ENCODE measurements at regions not wholly inside any gene's neighbourhood (a gene's known extent, or its start where the extent isn't known, plus 50 kb on each side); places are given as distances from the start of the nearest gene placed in this dataset.

- POLR2A ChIA-PET: interaction anchor here (0.5 kb wide), 1 partner anchor 44 kb away, joined by 3 read pairs; no protein-coding TSS in a partner anchor
- BruUV-seq (replicated peaks): no TSS peak
- H4K20me1 ChIP-seq (ENCODE audit: insufficient read depth, low read length): no peaks in the 10 kb centered on the region
Measured at GRCh38 chr10:14435976-14436632, 105.4 kb upstream of the FRMD4A start.

GRCh38 chr10:14433147-14433546, 102.4 kb upstream of the FRMD4A start:
- Histone ChIP-seq H3K4me2 (ENCODE audit: low read length) (no peak overlapping the region), H3K4me1 (ENCODE audit: insufficient read depth, low read length, poor library complexity, severe bottlenecking) (no peaks in the 10 kb centered on the region), H3K79me2 (ENCODE audit: insufficient read depth, low read depth, low read length) (no peaks in the 10 kb centered on the region), H3K4me3 (ENCODE audit: low read depth, low read length, poor library complexity, severe bottlenecking) (no peak overlapping the region), H3K9me2 (ENCODE audit: insufficient read depth, low read length) (no peaks in the 10 kb centered on the region), H2AFZ (ENCODE audit: low read length) (no peak overlapping the region), H3K9me3 (ENCODE audit: low read length) (no peaks in the 10 kb centered on the region), H3K36me3 (ENCODE audit: insufficient read depth, low read length) (no peaks in the 10 kb centered on the region), H4K20me1 (ENCODE audit: insufficient read depth, low read length) (no peaks in the 10 kb centered on the region), H3K27ac (ENCODE audit: low read depth, low read length, poor library complexity, severe bottlenecking) (no peak overlapping the region)
- DNase-seq (ENCODE audit: low spot score): no peak
- ChIA-PET CTCF (ENCODE audit: unreplicated experiment) (no interaction called here), POLR2A (no interaction called here)
- no TSS peak for BruUV-seq (replicated peaks)
- intact Hi-C loops (cut with micrococcal nuclease; ENCODE audit: unreplicated experiment): no loop called here
- TF ChIP-seq, protein P1, sequence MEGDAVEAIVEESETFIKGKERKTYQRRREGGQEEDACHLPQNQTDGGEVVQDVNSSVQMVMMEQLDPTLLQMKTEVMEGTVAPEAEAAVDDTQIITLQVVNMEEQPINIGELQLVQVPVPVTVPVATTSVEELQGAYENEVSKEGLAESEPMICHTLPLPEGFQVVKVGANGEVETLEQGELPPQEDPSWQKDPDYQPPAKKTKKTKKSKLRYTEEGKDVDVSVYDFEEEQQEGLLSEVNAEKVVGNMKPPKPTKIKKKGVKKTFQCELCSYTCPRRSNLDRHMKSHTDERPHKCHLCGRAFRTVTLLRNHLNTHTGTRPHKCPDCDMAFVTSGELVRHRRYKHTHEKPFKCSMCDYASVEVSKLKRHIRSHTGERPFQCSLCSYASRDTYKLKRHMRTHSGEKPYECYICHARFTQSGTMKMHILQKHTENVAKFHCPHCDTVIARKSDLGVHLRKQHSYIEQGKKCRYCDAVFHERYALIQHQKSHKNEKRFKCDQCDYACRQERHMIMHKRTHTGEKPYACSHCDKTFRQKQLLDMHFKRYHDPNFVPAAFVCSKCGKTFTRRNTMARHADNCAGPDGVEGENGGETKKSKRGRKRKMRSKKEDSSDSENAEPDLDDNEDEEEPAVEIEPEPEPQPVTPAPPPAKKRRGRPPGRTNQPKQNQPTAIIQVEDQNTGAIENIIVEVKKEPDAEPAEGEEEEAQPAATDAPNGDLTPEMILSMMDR (conservative IDR thresholded peaks at IDR 0.05; ENCODE audit: low read length): no peak
- TF ChIP-seq EZH2phosphoT487 (IDR thresholded peaks at IDR 0.05; ENCODE audit: borderline replicate concordance, low read depth, low read length): no peak

More at GRCh38 chr10:14435976-14436632, 105.4 kb upstream of the FRMD4A start:
- no peaks in the 10 kb centered on the region for H3K9me3 ChIP-seq (ENCODE audit: low read length)
- H3K4me1 ChIP-seq (ENCODE audit: insufficient read depth, low read length, poor library complexity, severe bottlenecking): no peaks in the 10 kb centered on the region
- no peak overlapping the region for H3K27ac ChIP-seq (ENCODE audit: low read depth, low read length, poor library complexity, severe bottlenecking)
- no peaks in the 10 kb centered on the region for H3K36me3 ChIP-seq (ENCODE audit: insufficient read depth, low read length)
- CTCF ChIA-PET (ENCODE audit: unreplicated experiment): no interaction called here
- no peak overlapping the region for H2AFZ ChIP-seq (ENCODE audit: low read length)
- H3K4me3 ChIP-seq (ENCODE audit: low read depth, low read length, poor library complexity, severe bottlenecking): no peak overlapping the region
- intact Hi-C loops (cut with micrococcal nuclease; ENCODE audit: unreplicated experiment): no loop called here
- no peaks in the 10 kb centered on the region for H3K79me2 ChIP-seq (ENCODE audit: insufficient read depth, low read depth, low read length)
- DNase-seq (ENCODE audit: low spot score): no peak
- H3K4me2 ChIP-seq (ENCODE audit: low read length): no peak overlapping the region
- no peaks in the 10 kb centered on the region for H3K9me2 ChIP-seq (ENCODE audit: insufficient read depth, low read length)
- no peak for TF ChIP-seq EZH2phosphoT487 (IDR thresholded peaks at IDR 0.05; ENCODE audit: borderline replicate concordance, low read depth, low read length)
- TF ChIP-seq, protein P1 (conservative IDR thresholded peaks at IDR 0.05; ENCODE audit: low read length): no peak

GRCh38 chr10:14431868-14432267, 101.1 kb upstream of the FRMD4A start:
- H3K9me3 ChIP-seq (ENCODE audit: low read length): no peaks in the 10 kb centered on the region
- no peaks in the 10 kb centered on the region for H3K9me2 ChIP-seq (ENCODE audit: insufficient read depth, low read length)
- no TSS peak for BruUV-seq (replicated peaks)
- no peaks in the 10 kb centered on the region for H4K20me1 ChIP-seq (ENCODE audit: insufficient read depth, low read length)
- H3K36me3 ChIP-seq (ENCODE audit: insufficient read depth, low read length): no peaks in the 10 kb centered on the region
- intact Hi-C loops (cut with micrococcal nuclease; ENCODE audit: unreplicated experiment): no loop called here
- POLR2A ChIA-PET: interaction anchor here (0.8 kb wide), 1 partner anchor 9 kb away, joined by 3 read pairs; no protein-coding TSS in a partner anchor
- no peak overlapping the region for H3K4me3 ChIP-seq (ENCODE audit: low read depth, low read length, poor library complexity, severe bottlenecking)
- H3K4me2 ChIP-seq (ENCODE audit: low read length): no peak overlapping the region
- no peak for DNase-seq (ENCODE audit: low spot score)
- H3K4me1 ChIP-seq (ENCODE audit: insufficient read depth, low read length, poor library complexity, severe bottlenecking): no peaks in the 10 kb centered on the region
- CTCF ChIA-PET (ENCODE audit: unreplicated experiment): no interaction called here
- H2AFZ ChIP-seq (ENCODE audit: low read length): no peak overlapping the region
- TF ChIP-seq, protein P1 (conservative IDR thresholded peaks at IDR 0.05; ENCODE audit: low read length): no peak
- TF ChIP-seq EZH2phosphoT487 (IDR thresholded peaks at IDR 0.05; ENCODE audit: borderline replicate concordance, low read depth, low read length): no peak
- no peaks in the 10 kb centered on the region for H3K79me2 ChIP-seq (ENCODE audit: insufficient read depth, low read depth, low read length)
- no peak overlapping the region for H3K27ac ChIP-seq (ENCODE audit: low read depth, low read length, poor library complexity, severe bottlenecking)

All from OCI-LY7 (cell line).